GM12878 (cell line): ENCODE measurements at regions not wholly inside any gene's neighbourhood (a gene's known extent, or its start where the extent isn't known, plus 50 kb on each side); places are given as distances from the start of the nearest gene placed in this dataset.

Source experiments
- ATAC-seq: fragments of 200-7000 bp; cut with Tn5 transposase; 3 replicates; pipeline ENCODE4 v1.9.1; 2020; ENCODE audit warnings: mild to moderate bottlenecking, moderate library complexity
- BruUV-seq: library from RNA; stranded (reverse); fragments of 400-500 nt; replicated peaks from 2 replicates; lab custom pipeline; 2021; lab: Mats Ljungman, UMichigan
- CTCF ChIA-PET: fragments of 300-600 bp; sonication (Branson Sonifier 250); formaldehyde crosslinking; extraction: SDS; loops from one replicate; lab custom pipeline; 2021; ENCODE audit warnings: inconsistent platforms; lab: Yijun Ruan, JAX
- POLR2A ChIA-PET: fragments of 350-600 bp; formaldehyde crosslinking; extraction: SDS; loops from one replicate; lab custom pipeline; 2021; ENCODE audit warnings: inconsistent platforms; lab: Charles Lee
- RAD21 ChIA-PET: fragments of 300-600 bp; sonication (Branson Sonifier 250); formaldehyde crosslinking; loops from one replicate; lab custom pipeline; 2023; ENCODE audit warnings: antibody characterized with exemption; ENCODE audit not compliant: unreplicated experiment; lab: Charles Lee
- SMC1A ChIA-PET: fragments of 300-600 bp; sonication (Branson Sonifier 250); formaldehyde crosslinking; loops from one replicate; lab custom pipeline; 2023; ENCODE audit not compliant: unreplicated experiment, uncharacterized antibody; lab: Charles Lee
- DNase-seq: peaks from one replicate; pipeline ENCODE4 v3.0.0-alpha.2; 2011; ENCODE audit warnings: low read depth, low spot score
- FAIRE-seq: peaks from 3 replicates; lab custom pipeline; 2011; peaks lifted over from hg19 to GRCh38; lab: Jason Lieb, UNC
- H2AFZ ChIP-seq: 2 replicates; pipeline ENCODE4 v1.6.0; 2011; ENCODE audit warnings: low read depth, low read length, control low read depth; ENCODE audit not compliant: control insufficient read depth
- H3K27ac ChIP-seq: 2 replicates; pipeline ENCODE4 v1.5.1; 2011; ENCODE audit warnings: control low read depth; ENCODE audit not compliant: control insufficient read depth, insufficient read depth
- H3K27me3 ChIP-seq, 2 experiments: replicated peaks in 1 of 2; 2 replicates each; pipeline versions ENCODE4 v1.6.0 to v1.6.1; 2011; ENCODE audit warnings: low read length in 1 of 2; ENCODE audit not compliant: control insufficient read depth in 2 of 2, insufficient read depth in 2 of 2
- H3K36me3 ChIP-seq, 2 experiments: 2 replicates each; pipeline ENCODE4 v1.5.1; 2011; ENCODE audit warnings: low read length in 1 of 2; ENCODE audit not compliant: control insufficient read depth in 2 of 2, insufficient read depth in 2 of 2
- H3K4me1 ChIP-seq: 2 replicates; pipeline ENCODE4 v1.6.1; 2011; ENCODE audit warnings: mild to moderate bottlenecking, low read length, moderate library complexity, mixed read lengths; ENCODE audit not compliant: control insufficient read depth, insufficient read depth
- H3K4me2 ChIP-seq: 2 replicates; pipeline ENCODE4 v1.6.0; 2011; ENCODE audit warnings: control low read depth; ENCODE audit not compliant: control insufficient read depth, insufficient read depth
- H3K4me3 ChIP-seq: fragments of 200-600 bp; sonication (generic); 2 replicates; pipeline ENCODE4 v1.5.1; 2016
- H3K79me2 ChIP-seq: 2 replicates; pipeline ENCODE4 v1.6.0; 2011; ENCODE audit warnings: low read length; ENCODE audit not compliant: control insufficient read depth, insufficient read depth
- H3K9ac ChIP-seq: 2 replicates; pipeline ENCODE4 v1.8.0; 2011; ENCODE audit warnings: low read length, control low read depth, mixed read lengths; ENCODE audit not compliant: control insufficient read depth, insufficient read depth
- H3K9me3 ChIP-seq: replicated peaks from 3 replicates; pipeline ENCODE4 v1.5.1; 2011; ENCODE audit warnings: mild to moderate bottlenecking, low read length; ENCODE audit not compliant: control insufficient read depth, insufficient read depth
- H4K20me1 ChIP-seq: 2 replicates; pipeline ENCODE4 v1.6.0; 2011; ENCODE audit not compliant: control insufficient read depth, insufficient read depth
- ZBTB40 ChIP-seq: fragments of 450-650 bp; IDR thresholded peaks from 2 replicates; pipeline ENCODE4 v1.6.1; 2016; ENCODE audit warnings: mild to moderate bottlenecking, moderate library complexity, borderline replicate concordance
- WGBS: methylation state at CpG from one replicate; pipeline ENCODE4 v1.1.6; 2016; ENCODE audit warnings: low lambda C conversion rate; ENCODE audit not compliant: insufficient replicate concordance, insufficient coverage; ENCODE audit errors: missing lambda C conversion rate; 5-methylcytosine and 5-hydroxymethylcytosine counted together
- in situ Hi-C: fragments of 300-500 bp; cut with MboI; formaldehyde crosslinking; loops from 9 replicates; pipeline ENCODE4 v1.14.3; 2018; ENCODE audit warnings: mixed read lengths
- intact Hi-C: fragments of 100-400 bp; cut with micrococcal nuclease; formaldehyde crosslinking; loops from one replicate; pipeline ENCODE4 v1.14.2; 2022; ENCODE audit not compliant: unreplicated experiment
- TF ChIP-seq, protein P1 (sequence below): fragments of 450-650 bp; IDR thresholded peaks from 2 replicates; pipeline ENCODE4 v1.6.1; 2017; ENCODE audit warnings: mild to moderate bottlenecking, moderate library complexity

- H3K27me3 ChIP-seq = no peaks in the 10 kb centered on the region
- TF ChIP-seq, protein P1, sequence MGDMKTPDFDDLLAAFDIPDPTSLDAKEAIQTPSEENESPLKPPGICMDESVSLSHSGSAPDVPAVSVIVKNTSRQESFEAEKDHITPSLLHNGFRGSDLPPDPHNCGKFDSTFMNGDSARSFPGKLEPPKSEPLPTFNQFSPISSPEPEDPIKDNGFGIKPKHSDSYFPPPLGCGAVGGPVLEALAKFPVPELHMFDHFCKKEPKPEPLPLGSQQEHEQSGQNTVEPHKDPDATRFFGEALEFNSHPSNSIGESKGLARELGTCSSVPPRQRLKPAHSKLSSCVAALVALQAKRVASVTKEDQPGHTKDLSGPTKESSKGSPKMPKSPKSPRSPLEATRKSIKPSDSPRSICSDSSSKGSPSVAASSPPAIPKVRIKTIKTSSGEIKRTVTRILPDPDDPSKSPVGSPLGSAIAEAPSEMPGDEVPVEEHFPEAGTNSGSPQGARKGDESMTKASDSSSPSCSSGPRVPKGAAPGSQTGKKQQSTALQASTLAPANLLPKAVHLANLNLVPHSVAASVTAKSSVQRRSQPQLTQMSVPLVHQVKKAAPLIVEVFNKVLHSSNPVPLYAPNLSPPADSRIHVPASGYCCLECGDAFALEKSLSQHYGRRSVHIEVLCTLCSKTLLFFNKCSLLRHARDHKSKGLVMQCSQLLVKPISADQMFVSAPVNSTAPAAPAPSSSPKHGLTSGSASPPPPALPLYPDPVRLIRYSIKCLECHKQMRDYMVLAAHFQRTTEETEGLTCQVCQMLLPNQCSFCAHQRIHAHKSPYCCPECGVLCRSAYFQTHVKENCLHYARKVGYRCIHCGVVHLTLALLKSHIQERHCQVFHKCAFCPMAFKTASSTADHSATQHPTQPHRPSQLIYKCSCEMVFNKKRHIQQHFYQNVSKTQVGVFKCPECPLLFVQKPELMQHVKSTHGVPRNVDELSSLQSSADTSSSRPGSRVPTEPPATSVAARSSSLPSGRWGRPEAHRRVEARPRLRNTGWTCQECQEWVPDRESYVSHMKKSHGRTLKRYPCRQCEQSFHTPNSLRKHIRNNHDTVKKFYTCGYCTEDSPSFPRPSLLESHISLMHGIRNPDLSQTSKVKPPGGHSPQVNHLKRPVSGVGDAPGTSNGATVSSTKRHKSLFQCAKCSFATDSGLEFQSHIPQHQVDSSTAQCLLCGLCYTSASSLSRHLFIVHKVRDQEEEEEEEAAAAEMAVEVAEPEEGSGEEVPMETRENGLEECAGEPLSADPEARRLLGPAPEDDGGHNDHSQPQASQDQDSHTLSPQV = no peak
- peak; percentile 74 for TF ChIP-seq ZBTB40
- TF ChIP-seq, all 136 proteins: peak for 1
- CTCF ChIA-PET = no interaction called here
- Histone ChIP-seq H3K9ac (no peak overlapping the region), H3K9me3 (no peaks in the 10 kb centered on the region), H3K4me2 (no peak overlapping the region), H4K20me1 (no peaks in the 10 kb centered on the region), H2AFZ (no peak overlapping the region), H3K4me3 (no peak overlapping the region), H3K36me3 (no peaks in the 10 kb centered on the region), H3K27ac (no peak overlapping the region), H3K4me1 (no peaks in the 10 kb centered on the region), H3K79me2 (no peaks in the 10 kb centered on the region)
- ATAC-seq (no peak), DNase-seq (no peak), FAIRE-seq (no peak)
- POLR2A ChIA-PET = no interaction called here
- SMC1A ChIA-PET = no interaction called here
- BruUV-seq = no TSS peak
- intact Hi-C loops (no loop called here), in situ Hi-C loops (no loop called here)
- WGBS = 43% methylated on average over 4 of the region's 4 CpGs
- RAD21 ChIA-PET = no interaction called here
These were observed 119.5 kb downstream of the SALL1 start for GRCh38 chr16:51031598-51031997.
